GM12878 (cell line): ENCODE measurements at regions not wholly inside any gene's neighbourhood (a gene's known extent, or its start where the extent isn't known, plus 50 kb on each side); places are given as distances from the start of the nearest gene placed in this dataset.

ENCODE experiments used
- ATAC-seq: fragments of 200-7000 bp; cut with Tn5 transposase; 3 replicates; pipeline ENCODE4 v1.9.1; 2020; ENCODE audit warnings: mild to moderate bottlenecking, moderate library complexity
- BruUV-seq: library from RNA; stranded (reverse); fragments of 400-500 nt; replicated peaks from 2 replicates; lab custom pipeline; 2021; lab: Mats Ljungman, UMichigan
- CTCF ChIA-PET: fragments of 300-600 bp; sonication (Branson Sonifier 250); formaldehyde crosslinking; extraction: SDS; loops from one replicate; lab custom pipeline; 2021; ENCODE audit warnings: inconsistent platforms; lab: Yijun Ruan, JAX
- POLR2A ChIA-PET: fragments of 350-600 bp; formaldehyde crosslinking; extraction: SDS; loops from one replicate; lab custom pipeline; 2021; ENCODE audit warnings: inconsistent platforms; lab: Charles Lee
- RAD21 ChIA-PET: fragments of 300-600 bp; sonication (Branson Sonifier 250); formaldehyde crosslinking; loops from one replicate; lab custom pipeline; 2023; ENCODE audit warnings: antibody characterized with exemption; ENCODE audit not compliant: unreplicated experiment; lab: Charles Lee
- SMC1A ChIA-PET: fragments of 300-600 bp; sonication (Branson Sonifier 250); formaldehyde crosslinking; loops from one replicate; lab custom pipeline; 2023; ENCODE audit not compliant: unreplicated experiment, uncharacterized antibody; lab: Charles Lee
- DNase-seq: peaks from one replicate; pipeline ENCODE4 v3.0.0-alpha.2; 2011; ENCODE audit warnings: low read depth, low spot score
- FAIRE-seq: peaks from 3 replicates; lab custom pipeline; 2011; peaks lifted over from hg19 to GRCh38; lab: Jason Lieb, UNC
- H2AFZ ChIP-seq: 2 replicates; pipeline ENCODE4 v1.6.0; 2011; ENCODE audit warnings: low read depth, low read length, control low read depth; ENCODE audit not compliant: control insufficient read depth
- H3K27ac ChIP-seq: 2 replicates; pipeline ENCODE4 v1.5.1; 2011; ENCODE audit warnings: control low read depth; ENCODE audit not compliant: control insufficient read depth, insufficient read depth
- H3K27me3 ChIP-seq, 2 experiments: replicated peaks in 1 of 2; 2 replicates each; pipeline versions ENCODE4 v1.6.0 to v1.6.1; 2011; ENCODE audit warnings: low read length in 1 of 2; ENCODE audit not compliant: control insufficient read depth in 2 of 2, insufficient read depth in 2 of 2
- H3K36me3 ChIP-seq, 2 experiments: 2 replicates each; pipeline ENCODE4 v1.5.1; 2011; ENCODE audit warnings: low read length in 1 of 2; ENCODE audit not compliant: control insufficient read depth in 2 of 2, insufficient read depth in 2 of 2
- H3K4me1 ChIP-seq: 2 replicates; pipeline ENCODE4 v1.6.1; 2011; ENCODE audit warnings: mild to moderate bottlenecking, low read length, moderate library complexity, mixed read lengths; ENCODE audit not compliant: control insufficient read depth, insufficient read depth
- H3K4me2 ChIP-seq: 2 replicates; pipeline ENCODE4 v1.6.0; 2011; ENCODE audit warnings: control low read depth; ENCODE audit not compliant: control insufficient read depth, insufficient read depth
- H3K4me3 ChIP-seq: fragments of 200-600 bp; sonication (generic); 2 replicates; pipeline ENCODE4 v1.5.1; 2016
- H3K79me2 ChIP-seq: 2 replicates; pipeline ENCODE4 v1.6.0; 2011; ENCODE audit warnings: low read length; ENCODE audit not compliant: control insufficient read depth, insufficient read depth
- H3K9ac ChIP-seq: 2 replicates; pipeline ENCODE4 v1.8.0; 2011; ENCODE audit warnings: low read length, control low read depth, mixed read lengths; ENCODE audit not compliant: control insufficient read depth, insufficient read depth
- H3K9me3 ChIP-seq: replicated peaks from 3 replicates; pipeline ENCODE4 v1.5.1; 2011; ENCODE audit warnings: mild to moderate bottlenecking, low read length; ENCODE audit not compliant: control insufficient read depth, insufficient read depth
- H4K20me1 ChIP-seq: 2 replicates; pipeline ENCODE4 v1.6.0; 2011; ENCODE audit not compliant: control insufficient read depth, insufficient read depth
- ATF7 ChIP-seq: fragments of 450-650 bp; IDR thresholded peaks from 2 replicates; pipeline ENCODE4 v1.6.1; 2016; ENCODE audit warnings: low read depth, mild to moderate bottlenecking
- BACH1 ChIP-seq: fragments of 450-650 bp; IDR thresholded peaks from 2 replicates; pipeline ENCODE4 v1.6.1; 2017; ENCODE audit warnings: mild to moderate bottlenecking, borderline replicate concordance
- CBX5 ChIP-seq: sonication (generic); IDR thresholded peaks from 2 replicates; pipeline ENCODE4 v1.6.1; 2016; ENCODE audit warnings: low read depth, moderate library complexity, mild to moderate bottlenecking, inconsistent platforms
- DPF2 ChIP-seq: fragments of 450-650 bp; IDR thresholded peaks from 2 replicates; pipeline ENCODE4 v1.6.1; 2017; ENCODE audit warnings: mild to moderate bottlenecking
- HDAC2 ChIP-seq: fragments of 200-600 bp; sonication (generic); IDR thresholded peaks from 2 replicates; pipeline ENCODE4 v1.6.1; 2017
- IKZF1 ChIP-seq: fragments of 450-650 bp; conservative IDR thresholded peaks from 2 replicates; pipeline ENCODE4 v1.6.1; 2017; ENCODE audit warnings: antibody characterized with exemption, mild to moderate bottlenecking
- JUND ChIP-seq: IDR thresholded peaks from 2 replicates; pipeline ENCODE4 v1.6.1; 2012; ENCODE audit warnings: low read depth, mild to moderate bottlenecking, low read length, improper control_type of control experiment, moderate library complexity
- LARP7 ChIP-seq: fragments of 450-650 bp; IDR thresholded peaks from 2 replicates; pipeline ENCODE4 v1.6.1; 2017; ENCODE audit warnings: mild to moderate bottlenecking
- NFXL1 ChIP-seq: fragments of 450-650 bp; IDR thresholded peaks from 2 replicates; pipeline ENCODE4 v1.6.1; 2017; ENCODE audit warnings: antibody characterized with exemption, mild to moderate bottlenecking, borderline replicate concordance
- NFYB ChIP-seq: IDR thresholded peaks from 2 replicates; pipeline ENCODE4 v1.6.1; 2011; ENCODE audit warnings: low read depth, mild to moderate bottlenecking, low read length, improper control_type of control experiment, moderate library complexity; ENCODE audit not compliant: insufficient read depth
- POLR2AphosphoS2 ChIP-seq: IDR thresholded peaks from 2 replicates; pipeline ENCODE4 v1.6.1; 2011; ENCODE audit warnings: low read depth, mild to moderate bottlenecking, low read length, improper control_type of control experiment, moderate library complexity
- POU2F2 ChIP-seq: IDR thresholded peaks from 3 replicates; pipeline ENCODE4 v1.6.1; 2011; ENCODE audit warnings: low read depth, mild to moderate bottlenecking, low read length, borderline replicate concordance
- RBBP5 ChIP-seq: fragments of 200-600 bp; sonication (generic); conservative IDR thresholded peaks from 2 replicates; pipeline ENCODE4 v1.6.1; 2016
- SMAD1 ChIP-seq: fragments of 450-650 bp; IDR thresholded peaks from 2 replicates; pipeline ENCODE4 v1.6.1; 2018; ENCODE audit warnings: mild to moderate bottlenecking, low read depth; ENCODE audit not compliant: partially characterized antibody
- SMAD5 ChIP-seq: IDR thresholded peaks from 2 replicates; pipeline ENCODE4 v1.6.1; 2016; ENCODE audit warnings: antibody characterized with exemption, low read depth
- TAF1 ChIP-seq: IDR thresholded peaks from 2 replicates; pipeline ENCODE4 v1.6.1; 2011; ENCODE audit warnings: mild to moderate bottlenecking, low read depth, low read length, borderline replicate concordance
- TCF12 ChIP-seq: IDR thresholded peaks from 2 replicates; pipeline ENCODE4 v1.6.1; 2011; ENCODE audit warnings: low read depth, mild to moderate bottlenecking, low read length
- ZZZ3 ChIP-seq: IDR thresholded peaks from 2 replicates; pipeline ENCODE4 v1.6.1; 2011; ENCODE audit warnings: low read depth; ENCODE audit not compliant: control insufficient read depth, insufficient read length
- WGBS: methylation state at CpG from one replicate; pipeline ENCODE4 v1.1.6; 2016; ENCODE audit warnings: low lambda C conversion rate; ENCODE audit not compliant: insufficient replicate concordance, insufficient coverage; ENCODE audit errors: missing lambda C conversion rate; 5-methylcytosine and 5-hydroxymethylcytosine counted together
- in situ Hi-C: fragments of 300-500 bp; cut with MboI; formaldehyde crosslinking; loops from 9 replicates; pipeline ENCODE4 v1.14.3; 2018; ENCODE audit warnings: mixed read lengths
- intact Hi-C: fragments of 100-400 bp; cut with micrococcal nuclease; formaldehyde crosslinking; loops from one replicate; pipeline ENCODE4 v1.14.2; 2022; ENCODE audit not compliant: unreplicated experiment
- TF ChIP-seq, protein P1 (sequence below): IDR thresholded peaks from 2 replicates; pipeline ENCODE4 v1.6.1; 2012; ENCODE audit warnings: low read depth, low read length, improper control_type of control experiment
- TF ChIP-seq, protein P2 (sequence below): fragments of 450-650 bp; IDR thresholded peaks from 2 replicates; pipeline ENCODE4 v1.6.1; 2017; ENCODE audit warnings: mild to moderate bottlenecking, low read depth, inconsistent platforms; ENCODE audit not compliant: poor library complexity, severe bottlenecking
- TF ChIP-seq, protein P3 (sequence below): fragments of 450-650 bp; IDR thresholded peaks from 2 replicates; pipeline ENCODE4 v1.6.1; 2017; ENCODE audit warnings: low read depth, mild to moderate bottlenecking, moderate library complexity

DNA sequence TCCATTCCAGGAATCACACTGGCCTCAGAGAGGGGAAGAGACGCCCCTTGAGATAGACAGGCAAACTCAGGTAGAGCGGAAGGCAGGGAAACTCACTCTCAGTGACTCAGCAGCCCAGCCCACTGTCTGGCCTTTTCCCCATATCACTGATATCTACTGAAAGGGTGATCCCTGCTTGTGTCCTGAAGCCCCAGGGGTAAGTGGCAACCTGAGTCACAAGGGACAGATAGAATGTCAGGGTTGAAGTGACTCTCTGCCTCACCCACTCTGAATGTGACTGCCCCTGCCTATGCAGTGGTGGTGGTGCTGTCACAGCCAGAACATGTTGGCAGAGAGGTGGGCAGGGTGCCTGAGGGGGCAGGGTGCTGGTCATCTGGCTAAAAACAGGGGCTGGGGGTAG, 157.5 kb upstream of the FGGY start (continued):
- TF ChIP-seq ZZZ3 (no peak), IKZF1 (no peak)

DNA sequence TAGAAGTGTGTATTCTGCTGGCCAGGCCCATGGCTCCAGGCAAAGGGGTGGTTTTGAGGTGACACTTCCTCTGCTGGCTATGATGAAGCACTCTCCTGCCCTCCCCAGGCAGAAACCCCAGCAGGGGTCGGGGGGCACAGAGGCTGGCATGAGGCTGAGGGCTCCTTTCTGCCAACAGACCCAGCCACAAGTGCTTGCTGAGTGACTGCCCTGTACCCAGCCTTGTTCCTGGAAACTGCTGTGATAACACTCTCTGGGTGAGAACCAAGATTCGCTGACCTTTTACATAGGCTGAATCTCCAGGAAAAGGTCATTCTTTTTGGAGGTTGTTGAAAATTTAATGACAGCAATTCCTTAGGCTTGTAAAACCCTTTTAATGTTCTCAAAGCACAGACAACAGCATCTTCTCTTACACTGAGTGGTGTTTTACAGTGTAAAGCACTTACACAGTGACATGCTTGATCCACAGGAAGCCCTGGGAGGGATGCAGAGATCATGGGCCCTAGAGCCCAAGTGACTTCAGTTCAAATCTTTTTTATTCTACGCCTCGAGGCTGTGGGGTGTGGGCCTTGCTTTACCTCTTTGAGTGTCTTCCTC, 155.5 kb upstream of the FGGY start:
- no peaks in the 10 kb centered on the region for H4K20me1 ChIP-seq
- ChIA-PET RAD21 (no interaction called here), SMC1A (interaction anchor here (1.0 to 2.3 kb wide), 3 partner anchors 8 to 111 kb away, joined by 3 to 7 read pairs (median 3); no protein-coding TSS in a partner anchor), CTCF (no interaction called here), POLR2A (no interaction called here)
- no peak overlapping the region for H3K4me3 ChIP-seq
- ATAC-seq, result no peak
- H3K9ac ChIP-seq, result no peak overlapping the region
- no peak overlapping the region for H3K27ac ChIP-seq
- WGBS, result 77% methylated on average over 4 of the region's 4 CpGs
- peaks cover 15% of the 10 kb centered on the region for H3K4me1 ChIP-seq
- no peak for DNase-seq
- H3K9me3 ChIP-seq, result no peaks in the 10 kb centered on the region
- H3K27me3 ChIP-seq, result no peaks in the 10 kb centered on the region
- FAIRE-seq, result no peak
- H3K79me2 ChIP-seq, result no peaks in the 10 kb centered on the region
- BruUV-seq, result no TSS peak
- intact Hi-C loops, result loop anchor here (10.0 kb wide), 2 partner anchors 127 to 153 kb away; partner anchors contain the start of gene FGGY
- no peak overlapping the region for H2AFZ ChIP-seq
- H3K36me3 ChIP-seq, result no peaks in the 10 kb centered on the region
- H3K4me2 ChIP-seq, result no peak overlapping the region
- in situ Hi-C loops, result no loop called here
- no peak for TF ChIP-seq NFXL1
- TF ChIP-seq ATF7, result no peak
- no peak for TF ChIP-seq SMAD1
- TF ChIP-seq POLR2AphosphoS2, result no peak
- TF ChIP-seq RBBP5, result no peak
- no peak for TF ChIP-seq SMAD5
- no peak for TF ChIP-seq TAF1
- TF ChIP-seq TCF12, result no peak
- TF ChIP-seq DPF2, result no peak
- TF ChIP-seq, protein P1, sequence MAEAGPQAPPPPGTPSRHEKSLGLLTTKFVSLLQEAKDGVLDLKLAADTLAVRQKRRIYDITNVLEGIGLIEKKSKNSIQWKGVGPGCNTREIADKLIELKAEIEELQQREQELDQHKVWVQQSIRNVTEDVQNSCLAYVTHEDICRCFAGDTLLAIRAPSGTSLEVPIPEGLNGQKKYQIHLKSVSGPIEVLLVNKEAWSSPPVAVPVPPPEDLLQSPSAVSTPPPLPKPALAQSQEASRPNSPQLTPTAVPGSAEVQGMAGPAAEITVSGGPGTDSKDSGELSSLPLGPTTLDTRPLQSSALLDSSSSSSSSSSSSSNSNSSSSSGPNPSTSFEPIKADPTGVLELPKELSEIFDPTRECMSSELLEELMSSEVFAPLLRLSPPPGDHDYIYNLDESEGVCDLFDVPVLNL, result no peak
- TF ChIP-seq LARP7, result no peak
- no peak for TF ChIP-seq HDAC2
- no peak for TF ChIP-seq JUND
- no peak for TF ChIP-seq NFYB
- no peak for TF ChIP-seq BACH1
- TF ChIP-seq, protein P2, sequence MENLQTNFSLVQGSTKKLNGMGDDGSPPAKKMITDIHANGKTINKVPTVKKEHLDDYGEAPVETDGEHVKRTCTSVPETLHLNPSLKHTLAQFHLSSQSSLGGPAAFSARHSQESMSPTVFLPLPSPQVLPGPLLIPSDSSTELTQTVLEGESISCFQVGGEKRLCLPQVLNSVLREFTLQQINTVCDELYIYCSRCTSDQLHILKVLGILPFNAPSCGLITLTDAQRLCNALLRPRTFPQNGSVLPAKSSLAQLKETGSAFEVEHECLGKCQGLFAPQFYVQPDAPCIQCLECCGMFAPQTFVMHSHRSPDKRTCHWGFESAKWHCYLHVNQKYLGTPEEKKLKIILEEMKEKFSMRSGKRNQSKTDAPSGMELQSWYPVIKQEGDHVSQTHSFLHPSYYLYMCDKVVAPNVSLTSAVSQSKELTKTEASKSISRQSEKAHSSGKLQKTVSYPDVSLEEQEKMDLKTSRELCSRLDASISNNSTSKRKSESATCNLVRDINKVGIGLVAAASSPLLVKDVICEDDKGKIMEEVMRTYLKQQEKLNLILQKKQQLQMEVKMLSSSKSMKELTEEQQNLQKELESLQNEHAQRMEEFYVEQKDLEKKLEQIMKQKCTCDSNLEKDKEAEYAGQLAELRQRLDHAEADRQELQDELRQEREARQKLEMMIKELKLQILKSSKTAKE, result no peak
- TF ChIP-seq CBX5, result no peak
- no peak for TF ChIP-seq POU2F2
- TF ChIP-seq, protein P3, sequence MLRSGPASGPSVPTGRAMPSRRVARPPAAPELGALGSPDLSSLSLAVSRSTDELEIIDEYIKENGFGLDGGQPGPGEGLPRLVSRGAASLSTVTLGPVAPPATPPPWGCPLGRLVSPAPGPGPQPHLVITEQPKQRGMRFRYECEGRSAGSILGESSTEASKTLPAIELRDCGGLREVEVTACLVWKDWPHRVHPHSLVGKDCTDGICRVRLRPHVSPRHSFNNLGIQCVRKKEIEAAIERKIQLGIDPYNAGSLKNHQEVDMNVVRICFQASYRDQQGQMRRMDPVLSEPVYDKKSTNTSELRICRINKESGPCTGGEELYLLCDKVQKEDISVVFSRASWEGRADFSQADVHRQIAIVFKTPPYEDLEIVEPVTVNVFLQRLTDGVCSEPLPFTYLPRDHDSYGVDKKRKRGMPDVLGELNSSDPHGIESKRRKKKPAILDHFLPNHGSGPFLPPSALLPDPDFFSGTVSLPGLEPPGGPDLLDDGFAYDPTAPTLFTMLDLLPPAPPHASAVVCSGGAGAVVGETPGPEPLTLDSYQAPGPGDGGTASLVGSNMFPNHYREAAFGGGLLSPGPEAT, result no peak
